ENCODE measurements at regions not wholly inside any gene's neighbourhood (a gene's known extent, or its start where the extent isn't known, plus 50 kb on each side); places are given as distances from the start of the nearest gene placed in this dataset.

DNA sequence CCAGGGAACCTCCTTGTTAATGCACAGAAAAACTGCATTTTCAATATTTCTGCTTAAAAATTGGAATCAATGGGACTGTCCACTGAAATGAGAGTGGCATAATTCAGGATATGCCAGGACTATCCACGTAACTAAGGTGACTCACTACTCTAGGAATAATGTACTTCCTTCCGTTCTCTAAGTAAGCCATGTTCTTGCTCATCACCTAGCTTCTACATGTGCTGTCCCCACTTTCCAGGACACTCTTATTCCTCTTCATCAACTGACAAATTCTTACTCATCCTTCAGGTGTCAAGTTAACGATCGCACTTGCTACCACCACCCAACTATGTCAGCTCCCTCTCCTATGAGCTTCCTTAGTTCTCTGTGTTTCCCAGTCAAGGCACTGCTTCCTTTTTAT is 342.8 kb upstream of the F9 start:
- TF ChIP-seq EP300 (IDR thresholded peaks at IDR 0.05; ENCODE audit: borderline replicate concordance) (no peak), ZBTB7A (IDR thresholded peaks at IDR 0.05; ENCODE audit: low read depth) (no peak)
